Adrenal gland (tissue), 9 donors: ENCODE measurements at regions not wholly inside any gene's neighbourhood (a gene's known extent, or its start where the extent isn't known, plus 50 kb on each side); places are given as distances from the start of the nearest gene placed in this dataset.

Experiments
- DNase-seq, 7 donors: peaks; one replicate each; pipeline ENCODE4 v3.0.0-alpha.2; 2019 to 2020
- H3K27ac ChIP-seq, 5 donors: fragments of 200-600 bp; sonication (generic) in 4 of 5; 1 replicate in 3 of 5; 2 replicates in 2 of 5; pipeline versions ENCODE4 v1.5.1 to v1.8.0; 2016 to 2020; ENCODE audit warnings: mild to moderate bottlenecking in 1 of 5
- H3K27me3 ChIP-seq: fragments of 200-600 bp; 2 replicates; pipeline ENCODE4 v1.8.0; 2021
- H3K36me3 ChIP-seq, 2 donors: fragments of 200-600 bp; replicated peaks in 1 of 2; 1 replicate in 1 of 2; 2 replicates in 1 of 2; pipeline versions ENCODE4 v1.5.1 to v1.8.0; 2018 to 2022
- H3K4me1 ChIP-seq, 2 donors: fragments of 200-600 bp; replicated peaks in 1 of 2; 1 replicate in 1 of 2; 2 replicates in 1 of 2; pipeline versions ENCODE4 v1.5.1 to v1.8.0; 2018 to 2021
- H3K4me3 ChIP-seq, 4 donors: fragments of 200-600 bp; sonication (generic) in 3 of 4; one replicate each; pipeline ENCODE4 v1.5.1; 2016 to 2018
- H3K9me3 ChIP-seq, 3 donors: fragments of 200-600 bp; sonication (generic) in 1 of 3; replicated peaks in 1 of 3; 1 replicate in 2 of 3; 2 replicates in 1 of 3; pipeline versions ENCODE4 v1.5.1 to v1.8.0; 2016 to 2021
- CTCF ChIP-seq, 6 experiments: fragments of 450-650 bp in 4 of 6; fragments of 200-600 bp in 2 of 6; sonication (generic) in 1 of 6; IDR thresholded peaks; 1 replicate in 5 of 6; 2 replicates in 1 of 6; pipeline versions ENCODE4 v1.5.1 to v1.8.0; 2016 to 2021; ENCODE audit warnings: antibody characterized with exemption in 6 of 6, mild to moderate bottlenecking in 2 of 6, moderate library complexity in 1 of 6
- POLR2A ChIP-seq, 2 donors: fragments of 450-650 bp; IDR thresholded peaks; one replicate each; pipeline ENCODE4 v1.6.1; 2017; ENCODE audit warnings: antibody characterized with exemption in 2 of 2, mild to moderate bottlenecking in 2 of 2, moderate library complexity in 1 of 2
- WGBS, 4 donors: extraction: QIAGEN DNeasy Blood & Tissue Kit in 2 of 4; methylation state at CpG; one replicate each; pipeline versions ENCODE4 v1.1.5 to v1.1.7; 2013 to 2017; 5-methylcytosine and 5-hydroxymethylcytosine counted together
- intact Hi-C, 2 donors: fragments of 100-400 bp; cut with DNase I; formaldehyde crosslinking; loops; one replicate each; pipeline versions ENCODE4 v1.14.1 to v1.15.0; 2022 to 2023
- donor health status: healthy with polysubstance abuse.
- donor health status: Bipolar disorder and iron deficiency.
- donor health status: DM: yes; HTN: yes; CAD: no.
- donor health status: DM: no; HTN: no; CAD: no.
- donor health status: DM: no; HTN: no; CAD: no.

GRCh38 chr12:24708718-24709117 is 240.2 kb downstream of the BCAT1 start:
- no peak for DNase-seq
- Histone ChIP-seq H3K27ac (no peak overlapping the region), H3K9me3 (no peaks in the 10 kb centered on the region), H3K27me3 (no peaks in the 10 kb centered on the region), H3K4me3 (no peak overlapping the region), H3K4me1 (no peaks in the 10 kb centered on the region), H3K36me3 (no peaks in the 10 kb centered on the region)
- intact Hi-C loops: no loop called here
- 33 to 78% (median 57%) methylated on average over 2 of the region's 2 CpGs for WGBS, 4 donors
- TF ChIP-seq CTCF (IDR thresholded peaks at IDR 0.05): no peak
- TF ChIP-seq POLR2A (IDR thresholded peaks at IDR 0.05): no peak

- 0 to 62% (median 39%) methylated on average over 1 of the region's 1 CpG for WGBS, 4 donors
- H3K4me1 ChIP-seq: no peaks in the 10 kb centered on the region
- TF ChIP-seq CTCF (IDR thresholded peaks at IDR 0.05) (no peak), POLR2A (IDR thresholded peaks at IDR 0.05) (no peak)
- no peaks in the 10 kb centered on the region for H3K27me3 ChIP-seq
- H3K9me3 ChIP-seq: no peaks in the 10 kb centered on the region
- intact Hi-C loops: no loop called here
- DNase-seq: no peak
- no peaks in the 10 kb centered on the region for H3K36me3 ChIP-seq
- no peak overlapping the region for H3K4me3 ChIP-seq
- no peak overlapping the region for H3K27ac ChIP-seq
Measured at GRCh38 chr12:24708043-24708442, 240.9 kb downstream of the BCAT1 start.

- Histone ChIP-seq H3K9me3 (no peaks in the 10 kb centered on the region), H3K27ac (no peak overlapping the region), H3K4me3 (no peak overlapping the region), H3K36me3 (no peaks in the 10 kb centered on the region), H3K4me1 (no peaks in the 10 kb centered on the region), H3K27me3 (no peaks in the 10 kb centered on the region)
- intact Hi-C loops: no loop called here
- 66 to 82% (median 80%) methylated on average over 1 of the region's 1 CpG for WGBS, 4 donors
- TF ChIP-seq CTCF (IDR thresholded peaks at IDR 0.05): no peak
- TF ChIP-seq POLR2A (IDR thresholded peaks at IDR 0.05): no peak
- no peak for DNase-seq
Measured at GRCh38 chr12:24707334-24707733, 241.6 kb downstream of the BCAT1 start.

GRCh38 chr12:24705741-24706358 is 243.1 kb downstream of the BCAT1 start:
- Histone ChIP-seq H3K9me3 (no peaks in the 10 kb centered on the region), H3K27ac (peak overlapping the region in 1 of 5 donors; percentile 10), H3K27me3 (no peaks in the 10 kb centered on the region), H3K4me3 (no peak overlapping the region), H3K36me3 (no peaks in the 10 kb centered on the region), H3K4me1 (no peaks in the 10 kb centered on the region)
- DNase-seq: no peak
- TF ChIP-seq CTCF (IDR thresholded peaks at IDR 0.05) (no peak), POLR2A (IDR thresholded peaks at IDR 0.05) (no peak)
- intact Hi-C loops: no loop called here
- WGBS, 4 donors: 23 to 41% (median 36%) methylated on average over 4 of the region's 4 CpGs
